ENCODE measurements at regions not wholly inside any gene's neighbourhood (a gene's known extent, or its start where the extent isn't known, plus 50 kb on each side); places are given as distances from the start of the nearest gene placed in this dataset.
A peak's percentile ranks its signal among the peaks of the same experiment; 100 is the strongest.

GRCh38 chr11:15490535-15490934 lies 375.8 kb downstream of the INSC start:
- no peak for DNase-seq

- no peak for DNase-seq
Observed at GRCh38 chr11:15493066-15493465, 378.3 kb downstream of the INSC start.

- DNase-seq = peak in 1 of 2 experiments; percentile 30
Observed at GRCh38 chr11:15493921-15494620, 379.3 kb downstream of the INSC start.

- DNase-seq = peak in 1 of 2 experiments; percentile 30
Observed at GRCh38 chr11:15494740-15495139, 380.0 kb downstream of the INSC start.

GRCh38 chr11:15495462-15495861 lies 380.7 kb downstream of the INSC start:
- DNase-seq = no peak

GRCh38 chr11:15497366-15497765 lies 382.6 kb downstream of the INSC start:
- DNase-seq = no peak

- peak; percentile 93 to 98 for DNase-seq
Observed at GRCh38 chr11:15499674-15500073, 385.0 kb downstream of the INSC start.

- DNase-seq = no peak
Observed at GRCh38 chr11:15500643-15501042, 385.9 kb downstream of the INSC start.

GRCh38 chr11:15501566-15501965 lies 386.8 kb downstream of the INSC start:
- DNase-seq = no peak

- DNase-seq = no peak
Observed at GRCh38 chr11:15505155-15505554, 390.4 kb downstream of the INSC start.

- DNase-seq = peak; percentile 47 to 74
Observed at GRCh38 chr11:15507592-15507991, 392.9 kb downstream of the INSC start.

- DNase-seq = no peak
Observed at GRCh38 chr11:15509082-15509481, 394.4 kb downstream of the INSC start.

- no peak for DNase-seq
Observed at GRCh38 chr11:15519124-15519791, 404.5 kb downstream of the INSC start.

GRCh38 chr11:15519911-15520310 lies 405.2 kb downstream of the INSC start:
- no peak for DNase-seq

- DNase-seq = no peak
Observed at GRCh38 chr11:15523543-15523942, 408.8 kb downstream of the INSC start.

GRCh38 chr11:15525582-15525981 lies 410.9 kb downstream of the INSC start:
- DNase-seq = no peak

GRCh38 chr11:15526032-15526431 lies 411.3 kb downstream of the INSC start:
- DNase-seq = no peak

- DNase-seq = no peak
Observed at GRCh38 chr11:15526859-15527450, 412.2 kb downstream of the INSC start.

- DNase-seq = no peak
Observed at GRCh38 chr11:15532432-15532831, 417.7 kb downstream of the INSC start.

- no peak for DNase-seq
Observed at GRCh38 chr11:15534266-15534665, 419.5 kb downstream of the INSC start.

GRCh38 chr11:15535414-15535813 lies 420.7 kb downstream of the INSC start:
- DNase-seq = no peak

- DNase-seq = no peak
Observed at GRCh38 chr11:15536438-15536837, 421.7 kb downstream of the INSC start.

GRCh38 chr11:15539645-15540044 lies 424.9 kb downstream of the INSC start:
- no peak for DNase-seq

GRCh38 chr11:15541079-15541478 lies 426.4 kb downstream of the INSC start:
- DNase-seq = no peak
